K562 (cell line): ENCODE measurements at regions not wholly inside any gene's neighbourhood (a gene's known extent, or its start where the extent isn't known, plus 50 kb on each side); places are given as distances from the start of the nearest gene placed in this dataset.

Source experiments
- ADNP ChIP-seq: fragments of 200-800 bp; sonication (Bioruptor generic); IDR thresholded peaks from 2 replicates; pipeline ENCODE4 v1.6.1; 2016; ENCODE audit warnings: missing genetic modification characterization, missing compliant biosample characterization
- DACH1 ChIP-seq: fragments of 450-650 bp; IDR thresholded peaks from 2 replicates; pipeline ENCODE4 v1.6.1; 2018; ENCODE audit not compliant: partially characterized antibody
- HDAC1 ChIP-seq, 2 experiments: fragments of 450-650 bp; IDR thresholded peaks; 2 replicates each; pipeline ENCODE4 v1.6.1; 2016 to 2017; ENCODE audit warnings: inconsistent platforms in 1 of 2, mild to moderate bottlenecking in 1 of 2, moderate library complexity in 1 of 2
- JUND ChIP-seq, 2 experiments: IDR thresholded peaks; 2 replicates in 1 of 2; 3 replicates in 1 of 2; pipeline ENCODE4 v1.6.1; 2011; ENCODE audit warnings: borderline replicate concordance in 2 of 2, low read depth in 2 of 2, low read length in 2 of 2, improper control_type of control experiment in 1 of 2, missing biosample characterization in 1 of 2, missing genetic modification characterization in 1 of 2, missing genetic modification reagents in 1 of 2
- NFIX ChIP-seq: fragments of 250-450 bp; sonication (Bioruptor Pico); IDR thresholded peaks from 2 replicates; pipeline ENCODE4 v1.4.0; 2020; ENCODE audit warnings: low read depth, mild to moderate bottlenecking, moderate library complexity
- ZNF146 ChIP-seq: IDR thresholded peaks from one replicate; pipeline ENCODE4 v1.6.1; 2018; ENCODE audit warnings: missing compliant biosample characterization; ENCODE audit not compliant: unreplicated experiment
- ZNF311 ChIP-seq: fragments of 250-450 bp; sonication (Bioruptor Pico); IDR thresholded peaks from 2 replicates; pipeline ENCODE4 v1.4.0; 2020; ENCODE audit warnings: mild to moderate bottlenecking, moderate library complexity
- ZNF639 ChIP-seq, 2 experiments: fragments of 200-800 bp in 1 of 2; sonication (Bioruptor generic) in 1 of 2; sonication (generic) in 1 of 2; formaldehyde crosslinking in 1 of 2; IDR thresholded peaks in 1 of 2; conservative IDR thresholded peaks in 1 of 2; 2 replicates each; pipeline versions ENCODE4 v1.5.0 to v1.6.1; 2016 to 2020; ENCODE audit warnings: missing compliant biosample characterization in 1 of 2, missing genetic modification characterization in 1 of 2, missing genetic modification reagents in 1 of 2
- ZNF644 ChIP-seq: fragments of 200-800 bp; sonication (Bioruptor generic); IDR thresholded peaks from 2 replicates; pipeline ENCODE4 v1.6.1; 2016; ENCODE audit warnings: low read depth, missing genetic modification characterization, missing compliant biosample characterization
- TF ChIP-seq, protein P1 (sequence below), 2 experiments: fragments of 450-650 bp in 1 of 2; sonication (generic) in 1 of 2; formaldehyde crosslinking in 1 of 2; IDR thresholded peaks in 1 of 2; conservative IDR thresholded peaks in 1 of 2; 2 replicates each; pipeline versions ENCODE4 v1.6.1 to v1.8.1; 2016 to 2023; ENCODE audit warnings: mild to moderate bottlenecking in 2 of 2, moderate library complexity in 2 of 2, inconsistent platforms in 1 of 2, missing genetic modification reagents in 1 of 2

DNA sequence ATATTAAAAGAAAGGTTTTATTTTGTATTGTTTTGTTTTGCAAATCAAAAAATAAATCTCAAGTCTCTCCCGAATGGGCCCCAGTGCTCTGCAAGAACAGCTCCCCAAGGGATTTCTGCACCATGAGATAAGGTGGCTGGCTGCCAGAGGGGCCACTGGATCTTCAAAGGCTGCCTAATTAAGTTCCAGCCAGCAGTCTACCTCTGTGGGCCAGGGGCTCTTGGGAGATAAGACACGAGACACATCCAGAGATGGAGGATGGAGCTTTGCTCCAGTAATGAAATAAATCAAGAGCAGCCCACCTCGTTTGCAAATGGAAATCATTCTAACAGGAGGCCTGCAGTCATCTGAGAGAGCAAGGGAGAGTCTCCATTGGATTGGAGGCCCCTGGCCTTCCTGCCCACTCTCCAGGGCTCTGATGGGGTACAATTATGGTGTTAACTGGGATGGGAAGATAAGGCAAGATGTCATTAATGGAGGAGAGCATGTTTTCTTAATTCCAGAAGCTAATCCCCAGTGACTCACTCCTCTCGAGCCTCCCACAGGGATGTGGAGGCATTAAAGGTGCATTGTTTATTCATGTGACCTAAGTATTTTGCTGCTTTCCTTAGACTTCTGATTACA lies 155.2 kb upstream of the KAZN start (continued):
- peak; percentile 35 for TF ChIP-seq NFIX (CRISPR knock-in tag)
- no peak for TF ChIP-seq ZNF311 (CRISPR knock-in tag)
- no peak for TF ChIP-seq ZNF146 (CRISPR knock-in tag)
- peak; percentile 58 for TF ChIP-seq DACH1
- TF ChIP-seq ADNP (tag), result peak; percentile 56; the same call in 1 of the 2 replicates
- peak in 1 of 2 experiments; percentile 86; a peak in 2 of 4 replicates for TF ChIP-seq HDAC1 (IDR thresholded peaks at IDR 0.05)
- TF ChIP-seq, protein P1, sequence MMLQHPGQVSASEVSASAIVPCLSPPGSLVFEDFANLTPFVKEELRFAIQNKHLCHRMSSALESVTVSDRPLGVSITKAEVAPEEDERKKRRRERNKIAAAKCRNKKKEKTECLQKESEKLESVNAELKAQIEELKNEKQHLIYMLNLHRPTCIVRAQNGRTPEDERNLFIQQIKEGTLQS (IDR thresholded peaks at IDR 0.05), result peak; percentile 80
- TF ChIP-seq, protein P1 (CRISPR knock-in tag; conservative IDR thresholded peaks at IDR 0.05), result no peak
- peak; percentile 93 for TF ChIP-seq JUND (IDR thresholded peaks at IDR 0.05; ENCODE audit: borderline replicate concordance, low read depth, low read length)
- peak; percentile 73; the same call in 2 of the 3 replicates for TF ChIP-seq JUND (tag; IDR thresholded peaks at IDR 0.05; ENCODE audit: borderline replicate concordance, low read depth, low read length)
- 0 out of 4 replicates have a peak, but pooled peaks of 1 of the 2 experiments have one; percentile 29 for TF ChIP-seq ZNF639 (CRISPR knock-in tag; conservative IDR thresholded peaks at IDR 0.05 in 1 of 2, IDR thresholded peaks at IDR 0.05 in 1 of 2)
- TF ChIP-seq ZNF644 (tag), result 0 out of 2 replicates have a peak, but pooled peaks have one; percentile 49
